IMR-90 (cell line): ENCODE measurements at regions not wholly inside any gene's neighbourhood (a gene's known extent, or its start where the extent isn't known, plus 50 kb on each side); places are given as distances from the start of the nearest gene placed in this dataset.

Experiments
- ATAC-seq: fragments of 200-7000 bp; cut with Tn5 transposase; 2 replicates; pipeline ENCODE4 v1.9.1; 2020; ENCODE audit warnings: low read depth, mild to moderate bottlenecking, moderate library complexity
- BruUV-seq: library from RNA; stranded (reverse); fragments of 400-500 nt; replicated peaks from 2 replicates; lab custom pipeline; 2021; lab: Mats Ljungman, UMichigan
- CTCF ChIA-PET: fragments of 300-600 bp; formaldehyde crosslinking; extraction: SDS; loops from one replicate; lab custom pipeline; 2021; ENCODE audit warnings: antibody characterized with exemption; lab: Yijun Ruan, JAX
- POLR2A ChIA-PET: fragments of 300-600 bp; sonication (Branson Sonifier 250); formaldehyde crosslinking; loops from one replicate; lab custom pipeline; 2022; ENCODE audit warnings: antibody characterized with exemption; ENCODE audit not compliant: unreplicated experiment; lab: Charles Lee
- DNase-seq: peaks from one replicate; pipeline ENCODE4 v3.0.0; 2013
- H2AFZ ChIP-seq: replicated peaks from 2 replicates; pipeline ENCODE3; 2013; ENCODE audit warnings: low read length, mild to moderate bottlenecking; ENCODE audit not compliant: poor library complexity
- H2AK5ac ChIP-seq: 2 replicates; pipeline ENCODE4 v1.6.1; 2013; ENCODE audit warnings: low read depth, low read length, inconsistent platforms
- H2AK9ac ChIP-seq: replicated peaks from 2 replicates; pipeline ENCODE3; 2013; ENCODE audit warnings: mild to moderate bottlenecking, low read depth, low read length, moderate library complexity; ENCODE audit not compliant: poor library complexity
- H2BK120ac ChIP-seq: 2 replicates; pipeline ENCODE4 v1.6.1; 2013; ENCODE audit warnings: low read depth, low read length, inconsistent platforms
- H2BK15ac ChIP-seq: 3 replicates; pipeline ENCODE4 v1.6.1; 2013; ENCODE audit warnings: low read depth, low read length, inconsistent platforms
- H2BK20ac ChIP-seq: 2 replicates; pipeline ENCODE4 v1.6.1; 2013; ENCODE audit warnings: low read depth, mild to moderate bottlenecking, inconsistent platforms, low read length, moderate library complexity
- H2BK5ac ChIP-seq: 2 replicates; pipeline ENCODE4 v1.6.1; 2013; ENCODE audit warnings: mild to moderate bottlenecking, low read depth, low read length, inconsistent platforms; ENCODE audit not compliant: poor library complexity, severe bottlenecking
- H3K14ac ChIP-seq: replicated peaks from 2 replicates; pipeline ENCODE4 v1.6.1; 2013; ENCODE audit warnings: low read depth, low read length, inconsistent platforms
- H3K18ac ChIP-seq: 2 replicates; pipeline ENCODE4 v1.6.1; 2013; ENCODE audit warnings: low read depth, low read length, control low read depth
- H3K23ac ChIP-seq: 2 replicates; pipeline ENCODE4 v1.6.1; 2013; ENCODE audit warnings: low read depth, low read length, inconsistent platforms
- H3K27ac ChIP-seq: 2 replicates; pipeline ENCODE4 v1.5.1; 2013; ENCODE audit warnings: mild to moderate bottlenecking, control low read depth, low read length; ENCODE audit not compliant: insufficient read depth
- H3K27me3 ChIP-seq: 2 replicates; pipeline ENCODE4 v1.6.1; 2013; ENCODE audit warnings: low read length; ENCODE audit not compliant: control insufficient read depth, insufficient read depth
- H3K36me3 ChIP-seq: 2 replicates; pipeline ENCODE4 v1.6.1; 2013; ENCODE audit warnings: low read length, mixed read lengths; ENCODE audit not compliant: control insufficient read depth, insufficient read depth
- H3K4ac ChIP-seq: 2 replicates; pipeline ENCODE4 v1.6.1; 2013; ENCODE audit warnings: low read depth, low read length, inconsistent platforms
- H3K4me1 ChIP-seq: 2 replicates; pipeline ENCODE4 v1.6.1; 2013; ENCODE audit warnings: low read length, mixed read lengths; ENCODE audit not compliant: control insufficient read depth, insufficient read depth
- H3K4me2 ChIP-seq: 2 replicates; pipeline ENCODE4 v1.6.1; 2013; ENCODE audit warnings: low read depth, mild to moderate bottlenecking, control low read depth, low read length, moderate library complexity
- H3K4me3 ChIP-seq: 2 replicates; pipeline ENCODE4 v1.5.1; 2013; ENCODE audit warnings: low read depth, mild to moderate bottlenecking, control low read depth, low read length, moderate library complexity; ENCODE audit not compliant: insufficient read depth
- H3K56ac ChIP-seq: 2 replicates; pipeline ENCODE4 v1.6.1; 2013; ENCODE audit warnings: low read length, inconsistent platforms; ENCODE audit not compliant: insufficient read depth; ENCODE audit errors: extremely low read depth
- H3K79me1 ChIP-seq, 2 experiments: 2 replicates each; pipeline ENCODE4 v1.6.1; 2013; ENCODE audit warnings: low read length in 2 of 2, inconsistent platforms in 1 of 2, low read depth in 1 of 2
- H3K9ac ChIP-seq: 2 replicates; pipeline ENCODE4 v1.6.1; 2013; ENCODE audit warnings: low read depth, low read length, control low read depth
- H3K9me1 ChIP-seq: 2 replicates; pipeline ENCODE4 v1.6.1; 2013; ENCODE audit warnings: low read length, inconsistent platforms; ENCODE audit not compliant: insufficient read depth
- H3K9me3 ChIP-seq: 2 replicates; pipeline ENCODE4 v1.6.1; 2013; ENCODE audit warnings: low read length; ENCODE audit not compliant: control insufficient read depth, insufficient read depth
- H4K20me1 ChIP-seq: 2 replicates; pipeline ENCODE4 v1.6.1; 2013; ENCODE audit warnings: low read length, inconsistent platforms; ENCODE audit not compliant: insufficient read depth
- H4K5ac ChIP-seq: 2 replicates; pipeline ENCODE4 v1.6.1; 2013; ENCODE audit warnings: mild to moderate bottlenecking, low read depth, low read length, control low read depth
- H4K8ac ChIP-seq, 2 experiments: 2 replicates each; pipeline ENCODE4 v1.6.1; 2013; ENCODE audit warnings: low read depth in 2 of 2, low read length in 2 of 2, control low read depth in 1 of 2, inconsistent platforms in 1 of 2
- H4K91ac ChIP-seq: 2 replicates; pipeline ENCODE4 v1.6.1; 2013; ENCODE audit warnings: low read depth, low read length, inconsistent platforms; ENCODE audit not compliant: insufficient read depth
- BHLHE40 ChIP-seq: fragments of 150-350 bp; IDR thresholded peaks from 2 replicates; pipeline ENCODE4 v1.6.1; 2016; ENCODE audit warnings: mild to moderate bottlenecking, low read depth, low read length
- CEBPB ChIP-seq: IDR thresholded peaks from 2 replicates; pipeline ENCODE4 v1.6.1; 2012; ENCODE audit warnings: low read depth, low read length, improper control_type of control experiment
- MAFK ChIP-seq: IDR thresholded peaks from 2 replicates; pipeline ENCODE4 v1.6.1; 2012; ENCODE audit warnings: low read depth, low read length, improper control_type of control experiment
- MXI1 ChIP-seq: IDR thresholded peaks from 2 replicates; pipeline ENCODE4 v1.6.1; 2012; ENCODE audit warnings: low read depth, mild to moderate bottlenecking, low read length, moderate library complexity, borderline replicate concordance
- NFE2L2 ChIP-seq: fragments of 150-350 bp; IDR thresholded peaks from 2 replicates; pipeline ENCODE4 v1.6.1; 2016; ENCODE audit warnings: low read depth, mild to moderate bottlenecking, low read length
- RFX5 ChIP-seq: IDR thresholded peaks from 2 replicates; pipeline ENCODE4 v1.8.0; 2012; ENCODE audit warnings: low read depth, mild to moderate bottlenecking, low read length, moderate library complexity
- WGBS, 2 experiments: methylation state at CpG; one replicate each; pipeline versions ENCODE4 v1.1.5 to v1.1.7; 2013; ENCODE audit warnings: missing lambda C conversion rate in 2 of 2; ENCODE audit not compliant: insufficient read length in 1 of 2; ENCODE audit errors: extremely low coverage in 2 of 2; 5-methylcytosine and 5-hydroxymethylcytosine counted together
- dilution Hi-C: fragments of 300-500 bp; cut with HindIII; formaldehyde crosslinking; loops from one replicate; pipeline ENCODE4 v1.14.3; 2018; ENCODE audit warnings: low sequenced_read_pairs; ENCODE audit not compliant: unreplicated experiment
- in situ Hi-C: fragments of 300-500 bp; cut with MboI; formaldehyde crosslinking; loops from 3 replicates; pipeline ENCODE4 v1.14.3; 2019; ENCODE audit warnings: low sequenced_read_pairs, inconsistent platforms, mixed read lengths
- intact Hi-C: fragments of 100-400 bp; cut with micrococcal nuclease; formaldehyde crosslinking; loops from 2 replicates; pipeline ENCODE4 v1.10.0; 2022
- TF ChIP-seq, protein P1 (sequence below): fragments of 150-350 bp; IDR thresholded peaks from 2 replicates; pipeline ENCODE4 v1.6.1; 2017; ENCODE audit warnings: mild to moderate bottlenecking, antibody characterized with exemption, low read length, low read depth
- TF ChIP-seq, protein P2 (sequence below): fragments of 150-350 bp; IDR thresholded peaks from 2 replicates; pipeline ENCODE4 v1.6.1; 2016; ENCODE audit warnings: low read depth, mild to moderate bottlenecking, low read length, moderate library complexity, borderline replicate concordance

DNA sequence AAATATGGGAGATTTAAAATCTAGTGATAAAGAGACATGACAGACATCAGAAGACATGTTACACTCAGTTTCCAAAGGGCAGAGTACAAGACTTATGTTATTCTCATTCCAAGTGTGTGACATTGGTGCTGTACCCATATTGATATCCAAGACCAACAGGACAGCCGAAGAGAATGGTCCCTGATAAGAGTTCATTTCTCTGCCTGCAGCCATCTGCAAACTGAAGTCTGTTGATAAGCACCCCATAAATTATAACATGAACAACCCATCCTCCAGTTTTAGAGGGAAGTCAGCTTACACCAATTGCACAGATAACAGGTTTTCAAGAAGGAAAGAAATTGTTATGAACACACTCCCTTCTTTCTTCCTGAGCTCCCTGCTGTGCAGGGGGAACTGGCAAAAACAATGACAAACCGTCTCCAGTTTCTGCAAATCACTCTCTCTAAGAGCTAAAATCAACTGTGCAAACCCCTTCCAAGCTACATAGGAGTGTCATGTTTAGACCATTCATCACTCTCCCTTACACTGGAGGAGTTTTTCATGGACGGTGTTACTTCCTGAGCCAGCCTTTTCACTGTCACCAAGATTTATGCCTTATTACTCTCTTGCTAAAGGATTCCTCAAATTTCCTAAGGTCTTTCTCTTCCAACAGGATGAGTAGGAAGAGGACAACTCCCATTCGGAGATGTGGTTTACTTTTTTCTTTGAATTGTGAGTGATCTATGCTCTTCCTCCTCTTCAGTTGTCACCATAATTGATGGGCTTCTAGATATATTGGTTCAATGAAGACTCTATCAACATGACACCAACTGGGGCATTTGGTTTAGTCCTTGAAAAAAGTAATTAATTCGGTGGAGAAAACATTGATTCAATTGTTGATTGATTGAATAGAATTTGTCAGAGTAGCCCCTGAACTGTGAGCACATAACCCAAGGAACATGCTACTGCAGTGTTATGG lies 80.3 kb upstream of the FAM171A1 start:
- Histone ChIP-seq H4K5ac (no peak overlapping the region), H3K4me2 (no peak overlapping the region), H3K4me1 (no peaks in the 10 kb centered on the region), H3K23ac (no peak overlapping the region), H3K9me1 (no peaks in the 10 kb centered on the region), H2BK5ac (no peak overlapping the region), H3K27ac (no peak overlapping the region), H3K27me3 (peaks cover 36% of the 10 kb centered on the region), H3K9ac (no peak overlapping the region), H3K4ac (no peak overlapping the region), H3K79me1 (no peaks in the 10 kb centered on the region), H3K4me3 (no peak overlapping the region), H3K18ac (no peak overlapping the region), H2BK120ac (no peak overlapping the region), H2AFZ (no peak overlapping the region), H4K91ac (no peak overlapping the region), H2BK20ac (no peak overlapping the region), H2BK15ac (no peak overlapping the region), H3K56ac (no peak overlapping the region), H3K14ac (no peak overlapping the region), H4K20me1 (no peaks in the 10 kb centered on the region), H2AK5ac (no peak overlapping the region), H4K8ac (no peak overlapping the region), H2AK9ac (no peak overlapping the region), H3K36me3 (no peaks in the 10 kb centered on the region), H3K9me3 (peaks cover 2% of the 10 kb centered on the region; the same call in 1 of the 2 replicates)
- ATAC-seq (no peak), DNase-seq (no peak)
- ChIA-PET CTCF (no interaction called here), POLR2A (no interaction called here)
- dilution Hi-C loops: no loop called here
- in situ Hi-C loops: no loop called here
- no CpG with 5 or more reads among the region's 5 CpGs for WGBS, 2 experiments
- TF ChIP-seq CEBPB: no peak
- no peak for TF ChIP-seq MAFK
- TF ChIP-seq BHLHE40: no peak
- TF ChIP-seq NFE2L2: no peak
- TF ChIP-seq, protein P1, sequence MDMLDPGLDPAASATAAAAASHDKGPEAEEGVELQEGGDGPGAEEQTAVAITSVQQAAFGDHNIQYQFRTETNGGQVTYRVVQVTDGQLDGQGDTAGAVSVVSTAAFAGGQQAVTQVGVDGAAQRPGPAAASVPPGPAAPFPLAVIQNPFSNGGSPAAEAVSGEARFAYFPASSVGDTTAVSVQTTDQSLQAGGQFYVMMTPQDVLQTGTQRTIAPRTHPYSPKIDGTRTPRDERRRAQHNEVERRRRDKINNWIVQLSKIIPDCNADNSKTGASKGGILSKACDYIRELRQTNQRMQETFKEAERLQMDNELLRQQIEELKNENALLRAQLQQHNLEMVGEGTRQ: no peak
- TF ChIP-seq, protein P2, sequence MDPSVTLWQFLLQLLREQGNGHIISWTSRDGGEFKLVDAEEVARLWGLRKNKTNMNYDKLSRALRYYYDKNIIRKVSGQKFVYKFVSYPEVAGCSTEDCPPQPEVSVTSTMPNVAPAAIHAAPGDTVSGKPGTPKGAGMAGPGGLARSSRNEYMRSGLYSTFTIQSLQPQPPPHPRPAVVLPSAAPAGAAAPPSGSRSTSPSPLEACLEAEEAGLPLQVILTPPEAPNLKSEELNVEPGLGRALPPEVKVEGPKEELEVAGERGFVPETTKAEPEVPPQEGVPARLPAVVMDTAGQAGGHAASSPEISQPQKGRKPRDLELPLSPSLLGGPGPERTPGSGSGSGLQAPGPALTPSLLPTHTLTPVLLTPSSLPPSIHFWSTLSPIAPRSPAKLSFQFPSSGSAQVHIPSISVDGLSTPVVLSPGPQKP: no peak
- no peak for TF ChIP-seq MXI1
- TF ChIP-seq RFX5: no peak
- BruUV-seq: no TSS peak
- intact Hi-C loops: no loop called here
